CD14-positive monocyte (primary cell): ENCODE measurements at regions not wholly inside any gene's neighbourhood (a gene's known extent, or its start where the extent isn't known, plus 50 kb on each side); places are given as distances from the start of the nearest gene placed in this dataset.

Experiments
- DNase-seq, 3 donors: peaks; one replicate each; pipeline ENCODE4 v3.0.0-alpha.2; 2011 to 2022
- H2AFZ ChIP-seq: 2 replicates; pipeline ENCODE4 v1.6.0; 2012; ENCODE audit warnings: mild to moderate bottlenecking, low read depth, low read length, inconsistent platforms; ENCODE audit not compliant: insufficient read depth, poor library complexity, severe bottlenecking
- H3K27ac ChIP-seq, 2 donors: 1 replicate in 1 of 2; 2 replicates in 1 of 2; pipeline ENCODE4 v1.5.1; 2012 to 2013; ENCODE audit warnings: low read length in 2 of 2, control low read depth in 1 of 2, inconsistent platforms in 1 of 2, low read depth in 1 of 2, mild to moderate bottlenecking in 1 of 2
- H3K27me3 ChIP-seq, 2 donors: one replicate each; pipeline versions ENCODE4 v1.6.0 to v1.6.1; 2011 to 2013; ENCODE audit warnings: low read length in 2 of 2; ENCODE audit not compliant: control insufficient read depth in 2 of 2, insufficient read depth in 2 of 2
- H3K36me3 ChIP-seq, 2 donors: replicated peaks in 1 of 2; 1 replicate in 1 of 2; 2 replicates in 1 of 2; pipeline versions ENCODE4 v1.5.1 to v1.6.1; 2012 to 2013; ENCODE audit warnings: low read length in 2 of 2, control low read depth in 1 of 2, inconsistent platforms in 1 of 2, mild to moderate bottlenecking in 1 of 2; ENCODE audit not compliant: insufficient read depth in 2 of 2, control insufficient read depth in 1 of 2
- H3K4me1 ChIP-seq, 2 donors: 1 replicate in 1 of 2; 2 replicates in 1 of 2; pipeline versions ENCODE4 v1.5.1 to v1.6.1; 2012 to 2013; ENCODE audit warnings: low read length in 2 of 2, control low read depth in 1 of 2, inconsistent platforms in 1 of 2, mild to moderate bottlenecking in 1 of 2, moderate library complexity in 1 of 2; ENCODE audit not compliant: insufficient read depth in 2 of 2, control insufficient read depth in 1 of 2
- H3K4me2 ChIP-seq: replicated peaks from 2 replicates; pipeline ENCODE3; 2012; ENCODE audit warnings: low read length, moderate library complexity, mild to moderate bottlenecking; ENCODE audit not compliant: poor library complexity, severe bottlenecking; ENCODE audit errors: extremely low read depth
- H3K4me3 ChIP-seq, 3 experiments: fragments of 200-600 bp in 1 of 3; sonication (generic) in 1 of 3; replicated peaks in 1 of 3; 1 replicate in 2 of 3; 2 replicates in 1 of 3; pipeline ENCODE4 v1.5.1; 2011 to 2013; ENCODE audit warnings: low read length in 3 of 3, mild to moderate bottlenecking in 3 of 3, control low read depth in 2 of 3, low read depth in 2 of 3, inconsistent platforms in 1 of 3, moderate library complexity in 1 of 3
- H3K79me2 ChIP-seq: 2 replicates; pipeline ENCODE4 v1.6.0; 2012; ENCODE audit warnings: mild to moderate bottlenecking, control low read depth, inconsistent platforms, low read length, moderate library complexity; ENCODE audit not compliant: insufficient read depth
- H3K9ac ChIP-seq: 2 replicates; pipeline ENCODE4 v1.6.0; 2017; ENCODE audit warnings: low read length, mild to moderate bottlenecking; ENCODE audit not compliant: insufficient read depth, poor library complexity, severe bottlenecking
- H3K9me3 ChIP-seq, 2 donors: replicated peaks in 1 of 2; 1 replicate in 1 of 2; 2 replicates in 1 of 2; pipeline versions ENCODE4 v1.5.1 to v1.6.1; 2012 to 2013; ENCODE audit warnings: low read length in 2 of 2, control low read depth in 1 of 2; ENCODE audit not compliant: control insufficient read depth in 1 of 2, insufficient read depth in 1 of 2
- H4K20me1 ChIP-seq: 2 replicates; pipeline ENCODE4 v1.6.0; 2012; ENCODE audit warnings: mild to moderate bottlenecking, low read length, control low read depth, moderate library complexity; ENCODE audit not compliant: insufficient read depth
- H3K27ac Mint-ChIP-seq, 7 donors: one replicate each; pipeline ENCODE4 v1.8.0; 2020; ENCODE audit warnings: mild to moderate bottlenecking in 7 of 7, mixed read lengths in 7 of 7, moderate library complexity in 6 of 7, inconsistent platforms in 2 of 7
- H3K27me3 Mint-ChIP-seq, 3 donors: one replicate each; pipeline ENCODE4 v1.8.0; 2021 to 2022; ENCODE audit warnings: low read depth in 3 of 3, mild to moderate bottlenecking in 3 of 3, mixed read lengths in 3 of 3, moderate library complexity in 3 of 3, inconsistent platforms in 1 of 3
- H3K36me3 Mint-ChIP-seq, 2 donors: one replicate each; pipeline ENCODE4 v1.8.0; 2020; ENCODE audit warnings: mixed read lengths in 2 of 2, inconsistent platforms in 1 of 2, mild to moderate bottlenecking in 1 of 2
- H3K4me1 Mint-ChIP-seq: one replicate; pipeline ENCODE4 v1.8.0; 2020; ENCODE audit warnings: mild to moderate bottlenecking, mixed read lengths
- H3K4me3 Mint-ChIP-seq, 2 donors: one replicate each; pipeline ENCODE4 v1.8.0; 2020; ENCODE audit warnings: mild to moderate bottlenecking in 2 of 2, mixed read lengths in 2 of 2, moderate library complexity in 1 of 2
- H3K9me3 Mint-ChIP-seq, 7 donors: one replicate each; pipeline ENCODE4 v1.8.0; 2020 to 2022; ENCODE audit warnings: mixed read lengths in 7 of 7, mild to moderate bottlenecking in 6 of 7, moderate library complexity in 6 of 7, inconsistent platforms in 2 of 7
- CTCF ChIP-seq: fragments of 200-600 bp; IDR thresholded peaks from one replicate; pipeline ENCODE4 v1.8.0; 2022; ENCODE audit warnings: antibody characterized with exemption, mild to moderate bottlenecking
- WGBS: methylation state at CpG from one replicate; pipeline ENCODE4 v1.1.5; 2013; ENCODE audit warnings: missing lambda C conversion rate; ENCODE audit not compliant: insufficient coverage; 5-methylcytosine and 5-hydroxymethylcytosine counted together
- intact Hi-C, 2 donors: fragments of 100-400 bp; cut with micrococcal nuclease; formaldehyde crosslinking; loops; one replicate each; pipeline versions ENCODE4 v1.15.0 to v1.15.1; 2023

GRCh38 chrX:40385682-40386081 lies 195.1 kb upstream of the ATP6AP2 start:
- H4K20me1 ChIP-seq, result no peaks in the 10 kb centered on the region
- peak overlapping the region in 1 of 3 experiments; percentile 34 for H3K4me3 ChIP-seq
- no peak overlapping the region for H2AFZ ChIP-seq
- H3K36me3 ChIP-seq, result no peaks in the 10 kb centered on the region
- H3K27me3 ChIP-seq, result no peaks in the 10 kb centered on the region
- peak overlapping the region; percentile 96 to 97 for H3K27ac ChIP-seq
- H3K4me2 ChIP-seq, result peak overlapping the region; percentile 33
- no peak for TF ChIP-seq CTCF
- no peaks in the 10 kb centered on the region for H3K36me3 Mint-ChIP-seq
- H3K27me3 Mint-ChIP-seq, result peaks cover 0 to 19% (median 0%) of the 10 kb centered on the region in 3 donors
- H3K9me3 Mint-ChIP-seq, result peaks cover 0 to 6% (median 1%) of the 10 kb centered on the region in 7 donors
- peak overlapping the region in 1 of 2 donors; percentile 35 for H3K4me3 Mint-ChIP-seq
- H3K27ac Mint-ChIP-seq, result peak overlapping the region; percentile 90 to 97 (median 96)
- WGBS, result no CpG with 5 or more reads among the region's 3 CpGs
- peaks cover 48% of the 10 kb centered on the region for H3K4me1 Mint-ChIP-seq
- H3K9ac ChIP-seq, result peak overlapping the region; percentile 61
- DNase-seq, result peak; percentile 55 to 81 (median 73)
- H3K79me2 ChIP-seq, result no peaks in the 10 kb centered on the region
- H3K9me3 ChIP-seq, result no peaks in the 10 kb centered on the region
- peaks cover 64% of the 10 kb centered on the region in 2 donors for H3K4me1 ChIP-seq
- intact Hi-C loops, result loop anchor here in 1 of 2 donors (10.0 kb wide), 2 partner anchors 49 to 81 kb away; no protein-coding TSS in a partner anchor

- H3K36me3 Mint-ChIP-seq, result no peaks in the 10 kb centered on the region
- Histone ChIP-seq H3K27ac (peak overlapping the region; percentile 96 to 97), H3K9ac (peak overlapping the region; percentile 61), H4K20me1 (no peaks in the 10 kb centered on the region), H3K4me1 (peaks cover 66 to 69% of the 10 kb centered on the region in 2 donors), H3K4me3 (peak overlapping the region in 1 of 3 experiments; percentile 34), H2AFZ (no peak overlapping the region), H3K27me3 (no peaks in the 10 kb centered on the region), H3K9me3 (no peaks in the 10 kb centered on the region), H3K36me3 (no peaks in the 10 kb centered on the region), H3K4me2 (peak overlapping the region; percentile 33), H3K79me2 (no peaks in the 10 kb centered on the region)
- H3K9me3 Mint-ChIP-seq, result peaks cover 0 to 6% (median 1%) of the 10 kb centered on the region in 7 donors
- WGBS, result 0% methylated on average over 6 of the region's 10 CpGs
- H3K4me3 Mint-ChIP-seq, result peak overlapping the region; percentile 35 to 59
- no peak for TF ChIP-seq CTCF
- peak; percentile 55 to 81 (median 71) for DNase-seq
- peaks cover 48% of the 10 kb centered on the region for H3K4me1 Mint-ChIP-seq
- peaks cover 0 to 19% (median 0%) of the 10 kb centered on the region in 3 donors for H3K27me3 Mint-ChIP-seq
- peak overlapping the region; percentile 90 to 97 (median 96) for H3K27ac Mint-ChIP-seq
- intact Hi-C loops, result loop anchor here in 1 of 2 donors (10.0 kb wide), 2 partner anchors 50 to 80 kb away; no protein-coding TSS in a partner anchor
These were observed 195.5 kb upstream of the ATP6AP2 start for GRCh38 chrX:40385256-40385655.
